A549 (cell line): ENCODE measurements at regions not wholly inside any gene's neighbourhood (a gene's known extent, or its start where the extent isn't known, plus 50 kb on each side); places are given as distances from the start of the nearest gene placed in this dataset.

Experiments
- ATAC-seq, 2 experiments: fragments of 200-7000 bp in 1 of 2; fragments of >200 bp in 1 of 2; cut with Nextera tagmentation in 1 of 2; cut with Tn5 transposase in 1 of 2; 3 replicates each; pipeline versions ENCODE4 v1.8.0 to v1.9.1; 2018 to 2020; ENCODE audit warnings: mild to moderate bottlenecking in 1 of 2, moderate library complexity in 1 of 2
- CTCF ChIA-PET: fragments of 300-600 bp; sonication (Branson Sonifier 250); formaldehyde crosslinking; extraction: SDS; loops from one replicate; lab custom pipeline; 2021; ENCODE audit warnings: antibody characterized with exemption, inconsistent platforms; lab: Yijun Ruan, JAX
- POLR2A ChIA-PET: fragments of 350-600 bp; formaldehyde crosslinking; extraction: SDS; loops from one replicate; lab custom pipeline; 2021; ENCODE audit warnings: antibody characterized with exemption, inconsistent platforms; lab: Yijun Ruan, JAX
- DNase-seq, 2 experiments: peaks; one replicate each; pipeline versions ENCODE4 v3.0.0 to v3.0.0-alpha.2; 2011 to 2016; ENCODE audit warnings: low read depth in 1 of 2, low spot score in 1 of 2
- FAIRE-seq: peaks from 2 replicates; lab custom pipeline; 2011; peaks lifted over from hg19 to GRCh38; lab: Jason Lieb, UNC
- H3K27ac ChIP-seq, 2 experiments: fragments of >200 bp; sonication (Bioruptor Twin); formaldehyde crosslinking; 3 replicates each; pipeline ENCODE4 v1.5.1; 2016 to 2017
- H3K4me1 ChIP-seq: fragments of >200 bp; sonication (Bioruptor Twin); formaldehyde crosslinking; 3 replicates; pipeline ENCODE4 v1.6.1; 2016
- H3K4me2 ChIP-seq: fragments of >200 bp; sonication (Bioruptor Twin); formaldehyde crosslinking; 3 replicates; pipeline ENCODE4 v1.6.1; 2016
- H3K4me3 ChIP-seq: fragments of >200 bp; sonication (Bioruptor Twin); formaldehyde crosslinking; 3 replicates; pipeline ENCODE4 v1.5.1; 2016
- H3K9me3 ChIP-seq: fragments of >200 bp; sonication (Bioruptor Twin); formaldehyde crosslinking; 3 replicates; pipeline ENCODE4 v1.6.1; 2016
- BCL3 ChIP-seq: fragments of >200 bp; sonication (Bioruptor Twin); formaldehyde crosslinking; IDR thresholded peaks from 3 replicates; pipeline ENCODE4 v1.6.1; 2016
- CBX2 ChIP-seq: fragments of 200-600 bp; sonication (generic); IDR thresholded peaks from 2 replicates; pipeline ENCODE4 v1.6.1; 2016; ENCODE audit warnings: low read depth, mild to moderate bottlenecking, borderline replicate concordance
- CBX8 ChIP-seq: fragments of 200-600 bp; sonication (generic); IDR thresholded peaks from 2 replicates; pipeline ENCODE4 v1.6.1; 2016
- CEBPB ChIP-seq, 2 experiments: fragments of >200 bp in 1 of 2; sonication (Bioruptor Twin) in 1 of 2; formaldehyde crosslinking in 1 of 2; IDR thresholded peaks; 2 replicates each; pipeline ENCODE4 v1.6.1; 2012 to 2016
- CHD4 ChIP-seq: fragments of 200-600 bp; sonication (generic); IDR thresholded peaks from 2 replicates; pipeline ENCODE4 v1.6.1; 2016; ENCODE audit warnings: antibody characterized with exemption, mild to moderate bottlenecking, borderline replicate concordance
- EHF ChIP-seq: fragments of 250-450 bp; sonication (Bioruptor Pico); IDR thresholded peaks from 2 replicates; pipeline ENCODE4 v1.5.0; 2020; ENCODE audit warnings: mild to moderate bottlenecking
- ELK1 ChIP-seq: fragments of 150-350 bp; IDR thresholded peaks from 2 replicates; pipeline ENCODE4 v1.6.1; 2014; ENCODE audit warnings: low read depth, mild to moderate bottlenecking, low read length
- ESRRA ChIP-seq: fragments of 150-350 bp; IDR thresholded peaks from 2 replicates; pipeline ENCODE4 v1.6.1; 2014; ENCODE audit warnings: mild to moderate bottlenecking, low read length, borderline replicate concordance
- FOSB ChIP-seq: fragments of 250-450 bp; sonication (Bioruptor Pico); IDR thresholded peaks from 2 replicates; pipeline ENCODE4 v1.5.0; 2020; ENCODE audit warnings: mild to moderate bottlenecking, moderate library complexity
- HDAC2 ChIP-seq: fragments of 200-600 bp; sonication (generic); IDR thresholded peaks from 2 replicates; pipeline ENCODE4 v1.6.1; 2016
- HOXA7 ChIP-seq: fragments of 250-450 bp; sonication (Bioruptor Pico); IDR thresholded peaks from 2 replicates; pipeline ENCODE4 v1.5.0; 2020; ENCODE audit warnings: mild to moderate bottlenecking, moderate library complexity
- HOXB5 ChIP-seq: fragments of 250-450 bp; sonication (Bioruptor Pico); IDR thresholded peaks from 2 replicates; pipeline ENCODE4 v1.5.0; 2020; ENCODE audit warnings: mild to moderate bottlenecking, moderate library complexity
- JUNB ChIP-seq: fragments of >200 bp; sonication (Bioruptor Twin); formaldehyde crosslinking; IDR thresholded peaks from 2 replicates; pipeline ENCODE4 v1.6.1; 2016
- MAFK ChIP-seq: fragments of 450-650 bp; IDR thresholded peaks from 2 replicates; pipeline ENCODE4 v1.6.1; 2014; ENCODE audit not compliant: partially characterized antibody
- MAZ ChIP-seq: fragments of 150-350 bp; IDR thresholded peaks from 2 replicates; pipeline ENCODE4 v1.6.1; 2014; ENCODE audit warnings: antibody characterized with exemption, low read depth, low read length, borderline replicate concordance
- NFE2L2 ChIP-seq: fragments of 150-350 bp; conservative IDR thresholded peaks from 2 replicates; pipeline ENCODE4 v1.6.1; 2014; ENCODE audit warnings: low read length
- PHF8 ChIP-seq: fragments of 200-600 bp; sonication (generic); IDR thresholded peaks from 2 replicates; pipeline ENCODE4 v1.6.1; 2016; ENCODE audit warnings: low read depth, mild to moderate bottlenecking, antibody characterized with exemption, moderate library complexity, borderline replicate concordance
- REST ChIP-seq: fragments of 200-600 bp; sonication (generic); IDR thresholded peaks from 2 replicates; pipeline ENCODE4 v1.6.1; 2016; ENCODE audit warnings: antibody characterized with exemption, mild to moderate bottlenecking, moderate library complexity
- TFCP2L1 ChIP-seq: fragments of 250-450 bp; sonication (Bioruptor Pico); IDR thresholded peaks from 2 replicates; pipeline ENCODE4 v1.5.0; 2021; ENCODE audit warnings: mild to moderate bottlenecking
- WGBS: methylation state at CpG from one replicate; pipeline ENCODE4 v1.1.6; 2017; ENCODE audit errors: missing lambda C conversion rate; 5-methylcytosine and 5-hydroxymethylcytosine counted together

GRCh38 chr6:119463081-119463626 lies 113.6 kb upstream of the MAN1A1 start:
- Histone ChIP-seq H3K27ac (no peak overlapping the region), H3K4me1 (no peaks in the 10 kb centered on the region)
- no peak for TF ChIP-seq JUNB
- TF ChIP-seq CBX2, result no peak
- no peak for TF ChIP-seq HOXA7
- TF ChIP-seq ELK1, result no peak
- TF ChIP-seq, all 56 proteins: peak for 0
- ChIA-PET POLR2A (no interaction called here), CTCF (no interaction called here)
- DNase-seq (no peak), FAIRE-seq (no peak), ATAC-seq (no peak)
- Histone ChIP-seq H3K9me3 (no peaks in the 10 kb centered on the region), H3K4me2 (no peak overlapping the region), H3K4me3 (no peak overlapping the region)
- 21% methylated on average over 4 of the region's 4 CpGs for WGBS

- WGBS, result 0% methylated on average over 1 of the region's 1 CpG
- Histone ChIP-seq H3K4me3 (no peak overlapping the region), H3K4me2 (no peak overlapping the region), H3K9me3 (no peaks in the 10 kb centered on the region), H3K27ac (no peak overlapping the region), H3K4me1 (no peaks in the 10 kb centered on the region)
- TF ChIP-seq CBX8 (no peak), CEBPB (IDR thresholded peaks at IDR 0.05) (no peak), ESRRA (no peak), EHF (CRISPR knock-in tag) (no peak), MAFK (no peak), REST (no peak), HOXB5 (CRISPR knock-in tag) (no peak), MAZ (no peak), TFCP2L1 (CRISPR knock-in tag) (no peak), CHD4 (no peak), ELK1 (no peak), HDAC2 (no peak)
- DNase-seq, result no peak
- FAIRE-seq, result no peak
- ChIA-PET CTCF (no interaction called here), POLR2A (no interaction called here)
- ATAC-seq, result no peak
Measured at GRCh38 chr6:119461187-119461586, 111.6 kb upstream of the MAN1A1 start.

- CTCF ChIA-PET, result interaction anchor here (0.6 kb wide), 1 partner anchor 70 kb away, joined by 3 read pairs; no protein-coding TSS in a partner anchor
- H3K4me3 ChIP-seq, result no peak overlapping the region
Measured at GRCh38 chr6:119459207-119459974, 109.8 kb upstream of the MAN1A1 start.

More at GRCh38 chr6:119459207-119459974, 109.8 kb upstream of the MAN1A1 start:
- Histone ChIP-seq H3K9me3 (no peaks in the 10 kb centered on the region), H3K4me2 (no peak overlapping the region), H3K4me1 (no peaks in the 10 kb centered on the region), H3K27ac (no peak overlapping the region)
- POLR2A ChIA-PET, result no interaction called here
- ATAC-seq (no peak), DNase-seq (no peak), FAIRE-seq (no peak)
- peak; percentile 18 for TF ChIP-seq MAFK
- TF ChIP-seq HDAC2, result no peak
- no peak for TF ChIP-seq FOSB (CRISPR knock-in tag)
- TF ChIP-seq NFE2L2, result no peak
- TF ChIP-seq BCL3, result no peak
- TF ChIP-seq PHF8, result no peak
- 19% methylated on average over 6 of the region's 6 CpGs for WGBS
